ENCODE measurements at regions not wholly inside any gene's neighbourhood (a gene's known extent, or its start where the extent isn't known, plus 50 kb on each side); places are given as distances from the start of the nearest gene placed in this dataset.

DNA sequence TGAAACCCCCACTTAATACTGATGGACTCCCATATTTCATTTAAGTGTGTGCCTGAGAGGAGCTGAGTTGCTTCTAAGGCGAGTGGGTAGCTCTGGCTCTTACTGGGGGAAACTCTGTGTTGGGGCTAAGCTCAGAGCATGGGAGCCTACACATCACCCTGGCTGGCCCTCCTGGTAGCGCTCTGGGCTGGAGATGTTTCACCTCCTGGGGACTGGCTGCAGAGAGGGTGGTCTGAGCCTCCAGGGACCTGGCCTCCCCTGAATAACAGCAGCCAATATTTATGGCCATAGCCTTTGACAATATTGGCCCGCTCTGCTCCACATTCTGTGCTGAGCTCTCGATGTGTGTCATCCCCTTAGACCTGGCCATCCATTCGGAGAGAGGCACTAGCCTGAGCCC, 316.5 kb downstream of the ZNF536 start:
- H2BK15ac ChIP-seq (ENCODE audit: low read length): no peak overlapping the region
- WGBS, 2 experiments (ENCODE audit: extremely low coverage in 1 of 2, insufficient coverage in 1 of 2, insufficient read length in 1 of 2, insufficient replicate concordance in 2 of 2, low coverage in 1 of 2, low lambda C conversion rate in 2 of 2, missing lambda C conversion rate in 1 of 2): 94% methylated on average over 5 of the region's 5 CpGs; no CpG with 5 or more reads in 1 of the 2 experiments
- H4K20me1 ChIP-seq (replicated peaks in 1 of 2; ENCODE audit: control insufficient read depth in 1 of 2, insufficient read depth in 2 of 2, low read length in 2 of 2): no peaks in the 10 kb centered on the region
- CTCF ChIA-PET (ENCODE audit: partially characterized antibody): interaction anchor here (0.7 to 3.1 kb wide), 11 partner anchors 10 to 366 kb away, joined by 3 to 12 read pairs (median 4); no protein-coding TSS in a partner anchor
- H2AK5ac ChIP-seq (ENCODE audit: low read depth, low read length): no peak overlapping the region
- H3K9me3 ChIP-seq (ENCODE audit: insufficient read depth in 2 of 2, low read depth in 1 of 2, low read length in 1 of 2): no peaks in the 10 kb centered on the region
- no peak overlapping the region for H3K4ac ChIP-seq (replicated peaks; ENCODE audit: insufficient read length, low read depth, low read length)
- no peak overlapping the region for H2BK20ac ChIP-seq (ENCODE audit: low read length)
- DNase-seq (ENCODE audit: low read depth in 1 of 2, low spot score in 2 of 2): no peak
- H3K4me2 ChIP-seq (ENCODE audit: insufficient read depth in 1 of 2, low read depth in 2 of 2, low read length in 2 of 2): no peak overlapping the region
- no peaks in the 10 kb centered on the region for H3K79me2 ChIP-seq (ENCODE audit: control insufficient read depth in 1 of 2, insufficient read depth in 2 of 2, low read length in 2 of 2)
- H3K4me3 ChIP-seq (ENCODE audit: extremely low read depth in 1 of 4, insufficient read depth in 2 of 4, low read depth in 3 of 4, low read length in 4 of 4): no peak overlapping the region
- H3K23me2 ChIP-seq (ENCODE audit: low read depth, low read length): no peaks in the 10 kb centered on the region
- no peak overlapping the region for H3K9ac ChIP-seq (replicated peaks in 1 of 4; ENCODE audit: extremely low read depth in 1 of 4, low read depth in 3 of 4, low read length in 3 of 4)
- no peak overlapping the region for H4K91ac ChIP-seq (replicated peaks; ENCODE audit: insufficient read length, low read length)
- H3K27ac ChIP-seq (ENCODE audit: low read depth, low read length): no peak overlapping the region
- no peak overlapping the region for H2BK5ac ChIP-seq (ENCODE audit: low read depth, low read length)
- H3K14ac ChIP-seq (ENCODE audit: insufficient read length): no peak overlapping the region
- POLR2A ChIA-PET (ENCODE audit: partially characterized antibody): no interaction called here
- no peak overlapping the region for H3K23ac ChIP-seq (ENCODE audit: insufficient read length)
- no peaks in the 10 kb centered on the region for H3K27me3 ChIP-seq (replicated peaks in 1 of 4; ENCODE audit: control insufficient read depth in 3 of 4, extremely low read depth in 1 of 4, insufficient read depth in 3 of 4, low read length in 3 of 4)
- H3K18ac ChIP-seq (ENCODE audit: extremely low read depth, low read length): no peak overlapping the region
- no peak overlapping the region for H2BK120ac ChIP-seq (replicated peaks; ENCODE audit: low read depth, low read length)
- no peak overlapping the region for H4K5ac ChIP-seq (ENCODE audit: insufficient read length, low read depth, low read length)
- H3K56ac ChIP-seq (replicated peaks; ENCODE audit: insufficient read length, low read depth, low read length): no peak overlapping the region
- H3K79me1 ChIP-seq (ENCODE audit: low read depth, low read length): no peaks in the 10 kb centered on the region
- peaks cover 0 to 9% (median 7%) of the 10 kb centered on the region in 4 experiments; a peak in 4 of 7 replicates for H3K4me1 ChIP-seq (replicated peaks in 1 of 4; ENCODE audit: control insufficient read depth in 3 of 4, insufficient read depth in 4 of 4, low read length in 3 of 4)
- no peak for FAIRE-seq
- no peak overlapping the region for H2AFZ ChIP-seq (ENCODE audit: low read length)
- H3K36me3 ChIP-seq (ENCODE audit: control insufficient read depth in 2 of 4, insufficient read depth in 4 of 4, low read length in 3 of 4): no peaks in the 10 kb centered on the region
- no peak overlapping the region for H2BK12ac ChIP-seq (ENCODE audit: low read depth, low read length)
- H4K8ac ChIP-seq (ENCODE audit: extremely low read depth, insufficient read depth, low read length): no peak overlapping the region
- no peak for TF ChIP-seq RBBP5 (IDR thresholded peaks at IDR 0.05; ENCODE audit: borderline replicate concordance, low read depth, low read length)
- TF ChIP-seq, protein P1, sequence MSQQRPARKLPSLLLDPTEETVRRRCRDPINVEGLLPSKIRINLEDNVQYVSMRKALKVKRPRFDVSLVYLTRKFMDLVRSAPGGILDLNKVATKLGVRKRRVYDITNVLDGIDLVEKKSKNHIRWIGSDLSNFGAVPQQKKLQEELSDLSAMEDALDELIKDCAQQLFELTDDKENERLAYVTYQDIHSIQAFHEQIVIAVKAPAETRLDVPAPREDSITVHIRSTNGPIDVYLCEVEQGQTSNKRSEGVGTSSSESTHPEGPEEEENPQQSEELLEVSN (IDR thresholded peaks at IDR 0.05): no peak
- TF ChIP-seq FOSL1 (IDR thresholded peaks at IDR 0.05; ENCODE audit: insufficient read depth, low read depth, low read length): no peak
- TF ChIP-seq HDAC2 (IDR thresholded peaks at IDR 0.05; ENCODE audit: borderline replicate concordance in 1 of 2, low read depth in 2 of 2, low read length in 2 of 2): no peak
- no peak for TF ChIP-seq CBX8 (IDR thresholded peaks at IDR 0.05; ENCODE audit: borderline replicate concordance, low read depth, low read length)
- TF ChIP-seq SUZ12 (IDR thresholded peaks at IDR 0.05; ENCODE audit: low read length): no peak
- no peak for TF ChIP-seq CHD2 (IDR thresholded peaks at IDR 0.05; ENCODE audit: low read length)
- no peak for TF ChIP-seq POU5F1 (IDR thresholded peaks at IDR 0.05; ENCODE audit: low read depth, low read length)
- TF ChIP-seq GTF2F1 (IDR thresholded peaks at IDR 0.05; ENCODE audit: borderline replicate concordance, low read depth, low read length): no peak
- no peak for TF ChIP-seq JUN (IDR thresholded peaks at IDR 0.05; ENCODE audit: low read depth, low read length)
- no peak for TF ChIP-seq CBX5 (IDR thresholded peaks at IDR 0.05; ENCODE audit: low read depth, low read length)
- TF ChIP-seq POLR2AphosphoS5 (IDR thresholded peaks at IDR 0.05; ENCODE audit: low read depth, low read length): no peak
- TF ChIP-seq CEBPB (IDR thresholded peaks at IDR 0.05; ENCODE audit: low read depth, low read length): no peak
